HG02571 (cell line): ENCODE measurements at regions not wholly inside any gene's neighbourhood (a gene's known extent, or its start where the extent isn't known, plus 50 kb on each side); places are given as distances from the start of the nearest gene placed in this dataset.
"Not testable (repeated sequence)": the region's sequence is repeated elsewhere in the genome, so short reads cannot be mapped to it uniquely, and the experiment has no call there.

ENCODE experiments used
- ATAC-seq: cut with Tn5 transposase; IDR thresholded peaks from one replicate; pipeline ENCODE4 v1.9.1; 2021; ENCODE audit warnings: mild to moderate bottlenecking, moderate library complexity; ENCODE audit not compliant: unreplicated experiment

- no peak for ATAC-seq
Measured at GRCh38 chr4:103499094-103499493, 220.7 kb downstream of the TACR3 start.

GRCh38 chr4:103498161-103499070, 221.4 kb downstream of the TACR3 start:
- ATAC-seq: peak; percentile 85

- ATAC-seq: peak; percentile 58
Measured at GRCh38 chr4:103497692-103498091, 222.1 kb downstream of the TACR3 start.

GRCh38 chr4:103496800-103497199, 223.0 kb downstream of the TACR3 start:
- no peak for ATAC-seq

GRCh38 chr4:103493450-103494159, 226.2 kb downstream of the TACR3 start:
- no peak for ATAC-seq

- not testable (repeated sequence) for ATAC-seq
Measured at GRCh38 chr4:103485296-103485695, 234.5 kb downstream of the TACR3 start.

- no peak for ATAC-seq
Measured at GRCh38 chr4:103484521-103484920, 235.3 kb downstream of the TACR3 start.

GRCh38 chr4:103482893-103483292, 236.9 kb downstream of the TACR3 start:
- no peak for ATAC-seq

- no peak for ATAC-seq
Measured at GRCh38 chr4:103482471-103482870, 237.3 kb downstream of the TACR3 start.

- no peak for ATAC-seq
Measured at GRCh38 chr4:103478734-103479133, 241.1 kb downstream of the TACR3 start.

GRCh38 chr4:103478210-103478609, 241.6 kb downstream of the TACR3 start:
- ATAC-seq: no peak

- ATAC-seq: no peak
Measured at GRCh38 chr4:103457566-103457965, 259.4 kb upstream of the CENPE start.

GRCh38 chr4:103451341-103451740, 253.2 kb upstream of the CENPE start:
- no peak for ATAC-seq

GRCh38 chr4:103450693-103451092, 252.6 kb upstream of the CENPE start:
- no peak for ATAC-seq

GRCh38 chr4:103449296-103450023, 251.3 kb upstream of the CENPE start:
- no peak for ATAC-seq

GRCh38 chr4:103445377-103445776, 247.2 kb upstream of the CENPE start:
- no peak for ATAC-seq

- ATAC-seq: no peak
Measured at GRCh38 chr4:103443324-103443723, 245.2 kb upstream of the CENPE start.

- peak; percentile 71 for ATAC-seq
Measured at GRCh38 chr4:103429283-103429682, 231.1 kb upstream of the CENPE start.

- ATAC-seq: no peak
Measured at GRCh38 chr4:103425406-103425805, 227.3 kb upstream of the CENPE start.

GRCh38 chr4:103424853-103425252, 226.7 kb upstream of the CENPE start:
- ATAC-seq: no peak

GRCh38 chr4:103423261-103423660, 225.1 kb upstream of the CENPE start:
- no peak for ATAC-seq
